NCI-H1930 (cell line): ENCODE measurements at regions not wholly inside any gene's neighbourhood (a gene's known extent, or its start where the extent isn't known, plus 50 kb on each side); places are given as distances from the start of the nearest gene placed in this dataset.
"Not testable (repeated sequence)": the region's sequence is repeated elsewhere in the genome, so short reads cannot be mapped to it uniquely, and the experiment has no call there.

Source experiments
- DNase-seq, 2 experiments: peaks; one replicate each; lab custom pipeline; 2025; lab: John Stamatoyannopoulos, UW

DNA sequence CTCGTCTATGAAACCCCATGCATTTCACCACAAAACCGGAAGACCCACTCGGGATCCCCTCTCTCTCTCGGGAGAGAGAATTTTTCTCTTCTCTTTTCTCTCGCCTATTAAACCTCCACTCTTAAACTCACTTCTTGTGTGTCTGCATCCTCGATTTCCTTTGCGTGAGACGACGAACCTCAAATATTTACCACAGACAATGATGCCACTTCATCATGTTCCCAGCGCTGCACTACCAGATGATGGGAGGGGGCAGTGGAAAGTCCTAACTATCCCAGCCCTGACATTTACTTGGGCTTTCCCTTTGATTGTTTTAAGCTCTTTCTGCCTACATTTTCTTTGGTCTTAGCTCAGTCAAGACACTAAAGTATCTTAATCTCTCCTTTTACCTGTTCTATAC, 906.7 kb downstream of the GRID1 start:
- no peak for DNase-seq

DNA sequence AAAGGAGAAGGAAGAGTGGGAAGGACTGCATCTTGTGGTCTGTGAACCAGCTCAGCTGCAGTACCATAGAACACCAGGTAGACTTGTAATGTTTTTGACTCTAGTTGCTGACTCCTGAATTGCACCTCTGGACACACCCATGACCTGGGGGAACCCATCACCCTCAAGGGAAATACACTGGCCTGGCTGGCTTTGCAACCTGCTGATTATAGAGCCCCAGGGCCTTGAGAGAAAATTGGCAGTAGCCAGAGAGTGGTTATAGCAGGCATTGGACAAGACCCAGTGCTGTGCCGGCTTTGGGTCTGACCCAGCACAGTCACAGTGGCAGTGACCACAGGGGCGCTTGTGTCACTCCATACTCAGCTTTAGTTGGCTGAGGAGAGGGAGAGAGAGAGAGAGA, 902.3 kb downstream of the GRID1 start:
- DNase-seq, result no peak

DNA sequence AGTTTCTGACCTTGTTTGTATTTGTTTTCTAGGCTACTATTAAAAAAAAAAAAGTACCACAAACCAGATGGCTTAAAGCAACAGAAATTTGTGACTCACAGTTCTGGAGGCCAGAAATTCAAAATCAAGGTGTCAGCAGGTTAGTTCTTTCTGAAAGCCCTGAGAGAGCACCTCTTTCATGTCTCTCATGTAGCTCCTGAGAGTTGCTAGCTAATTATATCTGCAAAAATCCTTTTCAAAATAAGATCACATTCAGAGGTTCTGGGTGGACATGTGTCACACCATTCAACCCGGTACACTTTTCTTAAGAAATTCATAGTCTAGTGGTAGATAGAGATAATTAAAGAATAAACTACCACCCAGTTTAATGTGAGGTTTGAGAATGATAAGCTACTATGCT, 888.6 kb downstream of the GRID1 start:
- DNase-seq, result no peak

DNA sequence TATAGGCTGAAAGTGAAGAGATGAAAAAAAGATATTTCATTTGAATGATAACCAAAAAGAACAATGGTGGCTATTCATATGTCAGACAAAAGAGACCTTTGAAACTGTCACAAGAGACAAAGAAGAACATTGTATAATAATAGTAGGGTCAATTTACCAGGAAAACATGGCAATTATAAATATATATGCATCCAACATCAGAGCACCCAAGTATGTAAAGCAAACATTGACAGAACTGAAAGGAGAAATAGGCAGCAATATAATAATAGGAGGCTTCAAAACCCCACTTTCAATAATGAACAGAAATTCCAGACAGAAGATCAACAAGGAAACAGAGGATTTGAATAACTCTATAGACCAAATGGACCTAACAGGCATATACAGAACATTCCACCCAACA, 876.2 kb downstream of the GRID1 start:
- DNase-seq, result no peak

DNA sequence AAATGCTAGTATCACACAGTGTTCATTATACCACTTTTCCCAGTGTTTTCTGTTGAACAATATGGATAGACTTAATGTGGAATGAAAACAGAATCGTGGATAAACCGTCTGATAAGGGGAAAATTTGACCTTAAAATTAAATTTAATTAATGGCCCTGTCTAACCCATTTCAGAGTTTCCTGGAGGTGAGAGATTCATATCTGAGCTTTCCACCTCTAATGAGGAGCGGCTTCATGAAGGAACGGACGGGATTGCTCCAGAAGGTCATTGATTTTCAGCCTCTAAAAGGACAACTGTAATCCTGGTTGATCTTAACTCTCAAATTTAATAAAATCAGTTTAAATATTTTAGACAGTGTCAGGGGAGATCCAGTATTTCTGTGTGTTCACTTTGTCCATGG, 874.9 kb downstream of the GRID1 start:
- DNase-seq, result no peak

DNA sequence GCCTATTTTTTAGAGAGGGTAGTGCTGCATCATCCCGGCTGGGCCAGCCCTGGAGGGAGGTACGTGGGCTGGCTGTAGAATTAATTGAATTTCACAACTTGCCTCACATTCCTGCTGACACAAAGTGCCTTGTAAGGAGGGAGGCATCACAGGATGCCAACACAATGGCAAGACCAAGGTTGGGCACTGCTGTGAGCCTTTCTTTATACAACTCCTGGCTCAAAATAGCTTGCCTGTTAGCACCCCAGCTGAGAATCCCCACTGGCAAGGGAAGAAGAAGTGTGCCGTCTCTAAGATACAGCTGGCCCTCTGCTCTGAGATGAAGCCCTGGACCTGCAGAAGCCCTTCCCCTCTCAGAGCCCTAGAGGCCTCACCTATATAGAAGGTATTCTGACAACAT, 873.9 kb downstream of the GRID1 start:
- DNase-seq, result no peak

DNA sequence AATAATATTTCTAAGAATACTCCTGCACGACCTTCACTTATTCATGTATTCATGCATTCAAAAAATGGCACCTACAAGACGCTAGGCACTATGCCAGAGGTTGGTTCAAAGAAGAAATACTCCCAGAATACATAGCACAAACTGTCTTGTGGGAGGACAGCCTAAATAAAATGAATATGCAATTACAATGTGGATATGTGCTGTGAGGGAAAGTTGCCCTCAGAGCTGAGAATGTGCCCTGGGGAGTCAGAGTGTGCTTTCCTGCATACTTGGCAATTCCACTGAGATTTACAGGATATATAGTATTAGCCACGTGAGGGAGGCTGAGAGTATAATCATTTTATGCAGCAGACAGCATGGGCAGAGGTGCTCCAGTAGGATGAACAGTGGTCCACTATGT, 872.9 kb downstream of the GRID1 start:
- no peak for DNase-seq

DNA sequence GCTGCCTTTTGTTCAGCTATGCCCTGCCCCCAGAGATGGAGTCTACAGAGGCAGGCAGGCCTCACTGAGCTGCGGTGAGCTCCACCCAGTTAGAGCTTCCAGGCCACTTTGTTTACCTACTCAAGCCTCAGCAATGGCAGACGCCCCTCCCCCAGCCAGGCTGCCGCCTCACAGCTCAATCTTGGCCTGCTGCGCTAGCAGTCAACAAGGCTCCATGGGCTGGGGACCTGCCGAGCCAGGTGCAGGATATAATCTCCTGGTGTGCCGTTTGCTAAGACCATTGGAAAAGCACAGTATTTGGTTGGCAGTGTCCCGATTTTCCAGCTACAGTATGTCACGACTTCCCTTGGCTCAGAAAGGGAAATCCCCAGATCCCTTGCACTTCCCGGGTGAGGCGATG, 862.0 kb downstream of the GRID1 start:
- DNase-seq, result not testable (repeated sequence)

DNA sequence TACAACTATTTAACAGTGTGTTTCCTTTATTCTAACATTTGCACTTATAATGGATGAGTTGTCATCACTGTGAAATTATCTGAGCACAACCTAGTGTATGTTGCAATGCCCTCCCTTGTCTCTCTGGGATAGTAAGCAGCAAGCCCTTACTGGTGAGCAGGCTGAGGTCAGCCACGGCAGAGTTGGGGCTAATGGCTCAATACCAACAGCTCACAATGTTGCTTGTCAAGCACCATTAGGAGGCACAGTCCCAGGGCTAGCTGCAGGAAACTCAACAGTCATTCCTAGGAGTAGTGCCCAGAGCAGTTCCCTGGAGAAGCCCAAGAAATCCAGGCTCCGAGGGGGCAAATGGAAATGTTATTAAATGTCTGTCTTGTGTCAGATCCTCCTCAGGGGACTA, 858.4 kb downstream of the GRID1 start:
- no peak for DNase-seq

DNA sequence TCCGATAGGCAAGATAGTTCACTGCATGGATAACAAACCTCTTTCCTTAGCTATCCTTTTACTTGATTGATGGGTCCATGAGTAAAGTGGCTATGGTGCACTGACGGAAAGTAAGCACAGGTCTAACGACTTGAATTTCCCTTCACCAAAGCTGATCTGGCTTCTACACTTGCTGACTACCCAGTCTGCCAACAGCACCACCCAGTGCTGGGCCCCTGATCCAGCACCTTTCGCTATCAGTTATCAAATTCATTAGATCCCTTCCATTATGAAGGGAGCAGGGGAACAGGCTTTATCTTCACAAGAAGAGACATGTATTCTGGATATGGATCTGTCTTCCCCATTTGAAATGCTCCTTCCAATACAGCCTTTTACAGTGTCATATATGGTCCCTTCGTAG, 855.9 kb downstream of the GRID1 start:
- DNase-seq, result no peak

DNA sequence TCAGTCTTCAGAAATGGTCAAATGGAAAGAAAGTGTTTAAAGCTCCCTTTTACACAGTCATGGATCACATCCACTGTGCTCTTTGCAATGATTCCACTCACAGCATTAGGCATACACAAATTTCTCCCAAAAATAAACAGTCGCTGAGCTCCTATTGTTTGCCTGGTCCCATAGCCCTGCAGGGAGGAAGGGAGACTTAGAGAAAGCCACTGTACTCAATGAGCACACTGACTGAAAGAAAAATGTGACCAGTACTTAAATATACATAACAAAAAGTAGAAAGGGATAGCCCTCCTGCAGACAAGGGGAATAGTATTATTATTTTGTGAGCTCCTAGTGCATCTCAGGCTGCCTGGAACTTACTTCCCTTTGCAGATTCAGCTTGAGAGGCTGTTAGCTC, 853.2 kb downstream of the GRID1 start:
- DNase-seq, result no peak

DNA sequence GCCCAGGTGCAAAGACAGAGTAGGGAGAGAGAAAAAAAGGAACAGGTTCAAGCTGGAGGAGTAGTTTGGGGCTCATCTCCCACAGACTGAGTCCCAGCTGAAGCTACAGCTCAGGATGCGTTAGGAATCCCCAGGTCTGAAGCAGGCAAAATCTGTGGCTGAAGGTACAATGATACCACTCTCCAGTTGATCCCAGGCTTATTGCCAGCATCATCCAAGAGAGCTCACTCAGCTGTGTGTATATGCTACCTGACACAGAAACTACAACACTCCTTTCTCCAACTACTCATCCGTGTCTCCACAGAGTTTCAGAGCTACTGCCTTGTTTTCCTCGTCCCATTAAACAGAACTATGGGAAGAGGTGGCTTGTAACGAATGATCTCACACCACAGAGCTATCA, 851.3 kb downstream of the GRID1 start:
- no peak for DNase-seq

DNA sequence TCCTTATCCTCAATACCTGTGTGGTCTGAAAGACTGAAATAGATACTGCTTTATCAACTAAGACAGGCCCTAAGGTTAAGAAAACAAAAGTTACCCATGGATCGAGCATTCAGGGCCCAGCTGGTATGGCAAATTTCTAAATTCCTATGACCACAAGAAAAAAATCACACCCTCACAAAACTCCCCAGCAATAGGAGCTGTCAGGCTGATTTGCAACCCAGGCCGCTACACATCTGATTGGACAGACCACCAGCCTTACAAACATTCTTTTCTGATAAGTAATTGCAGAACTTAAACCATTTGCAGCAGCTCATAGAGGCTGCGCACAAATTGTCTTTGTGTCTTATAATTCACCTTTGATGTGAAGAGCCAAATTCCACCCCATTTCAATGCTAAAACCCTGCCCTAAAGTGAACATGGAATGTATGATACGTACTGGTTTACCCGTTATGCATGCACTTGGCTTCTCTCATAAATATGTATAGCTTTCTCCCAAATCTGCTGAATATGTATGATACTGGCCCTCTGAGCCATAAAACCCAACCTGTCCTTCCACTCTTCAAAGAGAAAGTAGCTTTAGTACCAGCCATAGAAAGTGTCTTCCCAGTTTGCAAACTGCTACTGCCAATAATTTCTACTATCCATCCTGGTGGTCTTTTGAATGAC, 842.5 kb downstream of the GRID1 start:
- no peak for DNase-seq

DNA sequence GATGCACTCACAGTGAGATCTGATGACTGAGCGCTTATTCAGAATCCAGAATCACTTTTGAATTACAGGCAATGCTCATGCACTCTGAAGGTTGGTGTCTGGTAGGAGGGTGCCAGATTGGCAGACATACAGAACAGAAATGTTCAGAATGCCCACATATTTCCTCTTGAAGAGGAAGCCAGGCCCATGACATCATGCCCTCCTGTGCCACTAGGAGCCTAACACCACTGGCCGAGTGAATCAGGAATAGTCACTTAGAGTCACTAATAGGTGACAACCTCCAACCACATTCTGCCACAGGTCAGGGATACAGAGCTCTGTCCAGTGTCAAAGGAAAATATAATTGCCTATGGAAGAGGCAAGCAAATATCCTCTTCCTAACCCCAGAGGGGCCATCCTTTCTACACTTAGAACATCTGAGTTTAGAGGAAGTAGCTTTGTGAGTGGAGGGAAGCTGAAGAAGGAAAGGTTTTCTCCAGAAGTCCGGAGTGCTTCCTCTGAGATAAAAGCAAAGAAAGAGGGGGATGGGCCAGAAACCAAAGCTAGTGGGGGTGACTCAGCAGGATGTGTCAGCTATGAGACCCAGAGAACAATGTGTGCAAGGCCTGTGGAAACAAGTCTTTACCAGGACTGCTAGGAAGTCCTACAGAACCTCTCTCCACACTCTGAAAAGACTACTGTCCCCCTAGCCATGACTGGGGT, 838.8 kb downstream of the GRID1 start:
- no peak for DNase-seq

DNA sequence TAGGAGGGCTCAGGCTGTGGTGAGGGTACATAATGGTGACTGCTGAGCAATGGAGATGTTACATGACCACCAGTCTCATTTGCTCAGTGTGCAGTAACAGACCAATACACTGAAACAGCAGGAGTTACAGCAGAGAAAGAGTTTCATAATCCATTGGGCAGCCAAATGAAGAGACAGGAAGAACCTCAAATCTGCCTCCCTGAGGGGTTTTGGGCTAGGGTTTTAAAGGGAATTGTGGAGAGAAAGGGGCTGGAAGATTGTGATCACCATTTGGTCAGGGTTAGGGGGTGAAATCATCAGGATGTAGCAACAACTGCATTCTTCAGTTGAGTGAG, 838.3 kb downstream of the GRID1 start:
- DNase-seq, result no peak

DNA sequence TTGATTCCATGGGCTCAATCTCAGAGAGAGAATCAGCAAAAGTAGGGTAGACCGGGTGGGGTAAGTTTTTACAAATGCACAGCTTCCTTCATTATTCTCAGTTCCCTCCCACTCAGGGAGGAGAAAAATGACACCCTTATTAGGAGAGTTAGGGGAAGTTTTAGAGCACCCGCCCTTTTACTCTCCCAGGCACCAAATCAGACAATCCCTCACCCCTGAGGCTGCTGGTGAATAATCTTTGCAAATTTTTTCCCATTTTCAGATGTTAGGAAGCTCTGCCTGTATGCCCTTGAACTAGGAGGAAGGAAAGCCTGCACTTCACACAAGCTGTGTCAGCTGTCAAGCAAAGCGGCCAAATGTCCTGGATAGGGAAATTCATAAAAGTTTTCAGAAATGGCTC, 834.9 kb downstream of the GRID1 start:
- no peak for DNase-seq

DNA sequence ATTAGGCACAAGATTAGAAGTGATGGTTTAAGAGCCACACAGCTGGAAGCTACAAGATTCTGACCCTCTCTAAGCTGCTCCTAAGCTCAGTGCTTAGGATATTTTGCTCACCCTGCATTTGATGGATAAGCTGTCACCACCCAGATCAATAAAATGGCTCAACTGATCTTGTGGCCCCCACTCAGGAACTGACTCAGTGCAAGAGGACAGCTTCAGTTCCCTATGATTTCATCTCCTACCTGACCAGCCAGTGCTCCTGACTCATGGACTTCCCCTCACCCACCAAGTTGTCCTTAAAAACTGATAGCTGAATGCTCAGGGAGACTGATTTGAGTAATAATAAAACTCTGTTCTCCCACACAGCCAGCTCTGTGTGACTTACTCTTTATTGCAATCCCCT, 833.8 kb downstream of the GRID1 start:
- DNase-seq, result no peak

DNA sequence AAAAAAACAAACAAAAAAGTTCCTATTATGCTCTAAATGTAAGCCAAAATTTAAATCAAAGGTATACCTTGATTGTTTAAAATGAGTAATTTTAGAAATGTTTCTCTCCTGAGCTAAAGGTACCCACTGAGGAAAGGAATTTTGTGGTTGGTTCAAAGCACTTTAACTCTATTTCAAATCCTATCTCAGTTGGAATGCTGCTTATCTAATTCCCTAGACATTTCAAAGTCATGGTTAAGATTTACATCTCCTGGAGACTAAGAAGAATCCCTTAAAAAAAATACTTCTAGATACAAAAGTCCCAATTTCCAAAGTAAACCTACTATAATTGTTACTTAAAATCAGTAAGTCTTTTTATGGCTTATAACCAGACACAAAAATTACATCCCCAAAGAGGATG, 830.7 kb downstream of the GRID1 start:
- no peak for DNase-seq

DNA sequence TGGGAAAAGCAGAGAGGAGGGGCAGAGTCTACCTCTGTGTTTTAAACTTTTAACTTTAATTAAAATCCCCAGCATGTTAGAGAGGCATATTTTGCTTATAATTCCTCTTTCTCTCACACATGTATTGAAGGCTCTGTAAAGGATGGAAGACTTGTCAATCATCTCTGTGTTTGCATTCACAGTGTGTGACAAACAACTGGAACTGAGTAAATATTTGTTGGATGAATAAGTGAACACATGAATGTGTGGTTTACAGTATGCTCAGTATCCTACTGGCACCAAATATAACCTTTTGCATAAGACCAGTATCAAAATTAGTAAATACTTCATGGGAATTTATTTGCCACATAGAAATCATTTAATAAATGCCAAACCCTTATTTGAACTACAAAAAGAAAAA, 829.0 kb downstream of the GRID1 start:
- no peak for DNase-seq

DNA sequence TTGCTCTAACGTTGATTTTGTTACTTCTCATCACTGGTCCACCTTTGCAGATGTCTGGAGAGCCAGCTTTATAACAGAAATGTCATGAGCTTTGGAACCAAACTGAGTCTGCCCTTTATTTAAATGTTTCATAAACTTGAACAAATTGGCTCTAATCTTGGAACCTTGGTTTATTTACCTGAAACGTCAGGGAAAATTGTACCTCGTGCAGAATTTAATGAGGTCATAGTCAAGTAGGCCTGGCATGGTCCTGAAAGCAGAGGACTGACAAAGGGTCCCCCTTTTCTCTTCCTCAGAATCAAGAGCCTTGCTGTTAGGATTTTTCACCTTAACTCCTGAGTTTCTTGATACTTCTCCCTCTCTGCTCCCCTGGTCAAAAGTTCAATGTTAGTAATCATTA, 828.0 kb downstream of the GRID1 start:
- DNase-seq, result no peak

DNA sequence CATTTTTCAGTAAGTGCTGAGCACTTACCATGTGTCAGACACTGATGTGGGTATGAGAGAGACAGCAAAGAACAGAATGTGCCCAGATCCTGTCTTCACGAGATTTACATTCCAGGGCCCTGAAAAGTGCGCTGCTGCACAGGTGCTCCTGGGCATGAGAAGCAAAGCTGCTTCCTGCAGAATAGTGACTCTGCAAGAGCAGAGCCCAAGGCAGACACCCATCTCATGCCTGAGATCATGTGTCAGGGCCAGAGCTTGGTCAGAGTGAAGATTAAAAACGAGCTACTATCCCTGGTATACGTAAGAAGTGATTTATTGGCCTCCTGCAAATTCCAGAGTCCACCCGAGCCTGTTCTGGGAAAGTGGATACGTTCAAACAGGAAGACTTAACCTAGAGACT, 824.4 kb downstream of the GRID1 start:
- no peak for DNase-seq

DNA sequence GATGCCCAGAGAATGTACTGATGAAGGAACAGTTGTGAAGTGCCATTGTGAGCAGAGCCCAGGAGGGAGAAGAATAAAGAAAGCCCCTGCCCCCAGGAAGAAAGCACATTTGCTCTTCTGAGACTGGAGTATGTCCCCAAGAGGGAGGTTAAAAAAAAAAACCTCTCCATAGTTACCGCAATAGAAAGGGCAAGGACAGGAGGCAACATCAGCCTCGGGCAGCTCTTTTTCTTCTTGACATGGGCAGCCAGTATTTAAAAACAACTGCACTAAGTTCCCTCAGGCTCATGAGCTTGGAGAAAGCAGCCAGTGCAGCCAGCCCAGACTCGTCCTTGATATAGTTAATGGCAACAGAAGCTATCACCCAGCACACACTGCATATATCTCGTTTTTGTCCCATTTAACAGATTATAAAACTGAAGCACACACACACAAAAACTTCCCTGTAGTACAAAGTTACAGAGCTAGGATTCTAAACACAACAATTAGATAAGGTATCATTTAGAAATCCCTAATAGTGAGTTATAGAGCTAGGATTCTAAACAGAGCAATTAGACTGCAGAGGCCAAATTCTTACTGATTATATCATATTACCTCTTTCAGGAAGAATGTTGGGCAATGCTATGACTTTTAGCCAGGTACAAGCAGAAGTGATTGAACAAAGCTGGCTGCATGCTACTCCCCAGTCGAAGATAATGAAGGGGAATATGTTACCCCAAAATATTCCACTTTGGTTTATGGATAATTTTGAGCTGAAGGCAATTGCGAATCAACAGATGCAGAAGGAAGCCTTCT, 823.5 kb downstream of the GRID1 start:
- no peak for DNase-seq

DNA sequence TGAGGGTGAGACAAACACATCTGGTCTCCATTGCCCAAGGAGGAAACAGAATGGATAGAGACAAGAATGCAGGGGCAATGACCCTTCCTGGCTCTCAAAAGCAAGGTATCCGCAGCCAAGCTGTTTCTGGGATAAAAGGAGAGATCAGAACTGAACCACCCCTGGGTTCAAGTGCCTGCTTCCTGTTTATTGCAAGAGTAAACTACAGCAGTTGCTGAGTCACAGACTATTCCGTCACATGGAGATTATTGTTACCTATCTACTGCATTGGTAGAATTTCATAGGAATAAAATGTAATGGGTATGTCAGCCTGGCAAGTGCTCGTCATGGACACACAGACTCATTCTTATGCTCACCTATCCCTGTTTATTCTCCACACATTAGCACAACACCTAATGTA, 821.6 kb downstream of the GRID1 start:
- no peak for DNase-seq

DNA sequence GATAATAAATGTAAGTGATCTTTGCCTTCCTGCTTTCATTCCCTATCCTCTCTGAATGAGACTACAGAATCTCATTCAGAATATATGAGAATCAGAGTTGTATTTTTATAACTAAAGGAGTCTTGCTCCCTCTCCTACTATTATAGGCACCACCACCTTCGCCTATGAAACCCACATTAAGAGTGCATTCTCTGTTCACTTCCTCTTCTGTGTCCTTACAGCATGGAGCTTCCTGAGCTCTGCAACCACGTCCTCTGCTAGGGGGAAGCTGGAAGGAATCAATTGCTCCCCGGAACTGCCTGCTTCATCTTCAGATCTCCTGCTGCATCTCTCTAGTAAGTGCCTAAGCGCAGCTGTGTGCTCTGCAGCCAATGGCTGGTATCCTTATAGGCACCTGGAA, 820.7 kb downstream of the GRID1 start:
- no peak for DNase-seq
